ENCODE measurements at regions not wholly inside any gene's neighbourhood (a gene's known extent, or its start where the extent isn't known, plus 50 kb on each side); places are given as distances from the start of the nearest gene placed in this dataset.
A peak's percentile ranks its signal among the peaks of the same experiment; 100 is the strongest.

DNA sequence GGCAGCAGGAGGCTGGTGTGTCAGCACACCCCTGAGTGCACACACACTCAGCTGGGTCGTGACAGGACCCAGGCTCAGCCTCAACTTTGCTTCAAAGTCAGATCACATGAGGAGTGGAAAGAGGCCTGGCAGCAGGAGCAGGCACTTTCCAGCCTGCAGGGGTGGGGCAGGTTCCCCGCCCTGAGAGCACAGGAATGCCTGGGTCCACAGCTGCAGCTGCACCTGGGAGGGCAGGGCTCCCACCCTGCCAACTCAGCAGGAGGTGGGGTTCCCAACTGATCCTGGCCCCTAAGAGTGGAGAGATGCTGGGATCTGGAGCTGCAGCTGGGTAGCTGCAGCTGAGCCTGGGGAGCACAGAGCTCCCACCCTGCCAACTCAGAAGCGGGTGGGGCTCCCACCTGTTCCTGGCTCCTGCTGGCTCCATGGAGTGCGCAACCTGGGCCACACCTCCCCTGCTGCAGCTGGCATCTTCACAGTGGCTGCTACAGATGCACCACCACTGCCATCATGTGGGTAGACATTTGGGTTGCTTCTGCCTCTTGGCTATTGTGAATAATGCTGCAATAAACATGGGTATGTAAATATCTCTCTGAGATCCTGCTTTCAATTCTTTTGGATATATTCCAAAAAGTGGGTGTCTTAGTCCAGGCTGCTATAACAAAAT is 415.4 kb downstream of the TTLL7 start:
- no peak for TF ChIP-seq POLR2A (IDR thresholded peaks at IDR 0.05)
- TF ChIP-seq, protein P1, sequence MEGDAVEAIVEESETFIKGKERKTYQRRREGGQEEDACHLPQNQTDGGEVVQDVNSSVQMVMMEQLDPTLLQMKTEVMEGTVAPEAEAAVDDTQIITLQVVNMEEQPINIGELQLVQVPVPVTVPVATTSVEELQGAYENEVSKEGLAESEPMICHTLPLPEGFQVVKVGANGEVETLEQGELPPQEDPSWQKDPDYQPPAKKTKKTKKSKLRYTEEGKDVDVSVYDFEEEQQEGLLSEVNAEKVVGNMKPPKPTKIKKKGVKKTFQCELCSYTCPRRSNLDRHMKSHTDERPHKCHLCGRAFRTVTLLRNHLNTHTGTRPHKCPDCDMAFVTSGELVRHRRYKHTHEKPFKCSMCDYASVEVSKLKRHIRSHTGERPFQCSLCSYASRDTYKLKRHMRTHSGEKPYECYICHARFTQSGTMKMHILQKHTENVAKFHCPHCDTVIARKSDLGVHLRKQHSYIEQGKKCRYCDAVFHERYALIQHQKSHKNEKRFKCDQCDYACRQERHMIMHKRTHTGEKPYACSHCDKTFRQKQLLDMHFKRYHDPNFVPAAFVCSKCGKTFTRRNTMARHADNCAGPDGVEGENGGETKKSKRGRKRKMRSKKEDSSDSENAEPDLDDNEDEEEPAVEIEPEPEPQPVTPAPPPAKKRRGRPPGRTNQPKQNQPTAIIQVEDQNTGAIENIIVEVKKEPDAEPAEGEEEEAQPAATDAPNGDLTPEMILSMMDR (IDR thresholded peaks at IDR 0.05) = peak in 7 of 12 donors; percentile 10 to 45 (median 25)
